RWPE1 (cell line): ENCODE measurements at regions not wholly inside any gene's neighbourhood (a gene's known extent, or its start where the extent isn't known, plus 50 kb on each side); places are given as distances from the start of the nearest gene placed in this dataset.

Experiments used
- CTCF ChIA-PET: fragments of 350-600 bp; sonication (Branson Sonifier 250); formaldehyde crosslinking; extraction: SDS; loops from one replicate; lab custom pipeline; 2021; lab: Yijun Ruan, JAX
- POLR2A ChIA-PET: fragments of 400-600 bp; formaldehyde crosslinking; extraction: SDS; loops from one replicate; lab custom pipeline; 2020; ENCODE audit warnings: antibody characterized with exemption; ENCODE audit not compliant: low non-redundant PET; lab: Yijun Ruan, JAX
- DNase-seq: peaks from one replicate; pipeline ENCODE4 v3.0.0; 2012; ENCODE audit warnings: low spot score
- H3K27ac ChIP-seq: fragments of 450-650 bp; 2 replicates; pipeline ENCODE4 v1.5.1; 2017
- TF ChIP-seq, protein P1 (sequence below): fragments of 450-650 bp; conservative IDR thresholded peaks from 2 replicates; pipeline ENCODE4 v1.5.1; 2017; ENCODE audit warnings: low read depth, mild to moderate bottlenecking

DNA sequence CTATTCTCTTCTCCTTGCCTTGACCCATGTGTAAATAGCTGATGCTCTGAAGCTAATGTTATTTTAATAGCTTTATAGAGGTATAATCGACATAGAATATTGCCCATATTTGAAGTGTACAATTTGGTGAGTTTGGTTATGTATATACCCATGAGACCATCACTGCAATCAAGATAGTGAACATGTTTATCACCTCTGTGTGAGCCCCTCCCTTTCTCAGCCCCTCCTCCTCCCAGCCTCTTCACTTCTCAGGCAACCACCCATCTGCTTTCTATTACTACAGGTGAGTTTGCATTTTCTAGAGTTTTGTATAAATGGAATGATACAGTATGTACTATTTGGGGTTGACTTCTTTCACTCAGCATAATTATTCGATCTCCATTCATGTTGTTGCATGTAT is 181.1 kb downstream of the INO80D start:
- no peak overlapping the region for H3K27ac ChIP-seq
- ChIA-PET CTCF (no interaction called here), POLR2A (no interaction called here)
- no peak for DNase-seq
- TF ChIP-seq, protein P1, sequence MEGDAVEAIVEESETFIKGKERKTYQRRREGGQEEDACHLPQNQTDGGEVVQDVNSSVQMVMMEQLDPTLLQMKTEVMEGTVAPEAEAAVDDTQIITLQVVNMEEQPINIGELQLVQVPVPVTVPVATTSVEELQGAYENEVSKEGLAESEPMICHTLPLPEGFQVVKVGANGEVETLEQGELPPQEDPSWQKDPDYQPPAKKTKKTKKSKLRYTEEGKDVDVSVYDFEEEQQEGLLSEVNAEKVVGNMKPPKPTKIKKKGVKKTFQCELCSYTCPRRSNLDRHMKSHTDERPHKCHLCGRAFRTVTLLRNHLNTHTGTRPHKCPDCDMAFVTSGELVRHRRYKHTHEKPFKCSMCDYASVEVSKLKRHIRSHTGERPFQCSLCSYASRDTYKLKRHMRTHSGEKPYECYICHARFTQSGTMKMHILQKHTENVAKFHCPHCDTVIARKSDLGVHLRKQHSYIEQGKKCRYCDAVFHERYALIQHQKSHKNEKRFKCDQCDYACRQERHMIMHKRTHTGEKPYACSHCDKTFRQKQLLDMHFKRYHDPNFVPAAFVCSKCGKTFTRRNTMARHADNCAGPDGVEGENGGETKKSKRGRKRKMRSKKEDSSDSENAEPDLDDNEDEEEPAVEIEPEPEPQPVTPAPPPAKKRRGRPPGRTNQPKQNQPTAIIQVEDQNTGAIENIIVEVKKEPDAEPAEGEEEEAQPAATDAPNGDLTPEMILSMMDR, result no peak

DNA sequence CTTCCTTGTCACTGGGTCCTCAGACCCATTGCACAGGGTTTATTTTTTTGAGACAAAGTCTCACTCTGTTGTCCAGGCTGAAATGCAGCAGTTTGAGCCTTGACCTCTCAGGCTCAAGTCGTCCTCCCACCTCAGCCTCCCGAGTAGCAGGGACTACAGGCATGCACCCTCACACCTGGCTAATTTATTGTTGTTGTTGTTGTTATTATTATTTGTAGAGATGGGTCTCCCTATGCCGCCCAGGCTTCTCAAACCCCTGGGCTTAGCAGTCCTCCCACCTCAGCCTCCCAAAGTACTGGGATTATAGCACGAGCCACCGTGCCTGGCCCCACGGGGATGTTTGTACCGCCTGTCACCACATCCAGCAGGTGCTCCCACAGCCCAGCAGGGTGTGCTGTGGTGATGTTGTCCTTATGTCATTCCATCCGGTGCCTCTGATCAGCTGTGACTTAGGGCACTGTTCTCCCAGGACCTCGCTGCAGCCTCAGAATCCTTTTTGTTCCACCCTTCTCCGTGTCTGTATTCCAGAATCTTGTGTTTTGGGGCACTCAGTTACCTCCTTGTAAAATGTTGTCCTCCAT is 182.3 kb downstream of the INO80D start:
- POLR2A ChIA-PET, result no interaction called here

DNA sequence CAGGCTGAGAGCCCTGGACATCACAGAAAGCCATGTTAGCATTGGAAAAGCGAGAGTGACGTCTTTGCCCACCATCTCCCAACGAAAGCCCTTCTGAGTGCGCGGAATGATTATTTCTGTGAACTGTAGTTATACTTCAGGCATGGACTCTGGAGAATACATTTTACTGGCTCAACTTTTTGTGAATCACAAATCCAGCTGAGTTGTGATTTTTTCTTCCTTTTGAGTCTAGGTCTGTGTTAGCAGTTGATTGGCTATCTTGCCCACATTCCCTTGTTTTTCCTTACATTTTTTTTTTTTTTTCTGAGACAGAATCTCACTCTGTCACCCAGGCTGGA is 183.1 kb downstream of the INO80D start:
- TF ChIP-seq, protein P1, result no peak
- CTCF ChIA-PET, result no interaction called here
- DNase-seq, result no peak
- no peak overlapping the region for H3K27ac ChIP-seq
- POLR2A ChIA-PET, result no interaction called here

More for the DNA sequence above, 182.3 kb downstream of the INO80D start:
- TF ChIP-seq, protein P1, result no peak
- CTCF ChIA-PET, result interaction anchor here (0.5 kb wide), 1 partner anchor 44 kb away, joined by 4 read pairs; no protein-coding TSS in a partner anchor
- H3K27ac ChIP-seq, result no peak overlapping the region
- DNase-seq, result no peak

DNA sequence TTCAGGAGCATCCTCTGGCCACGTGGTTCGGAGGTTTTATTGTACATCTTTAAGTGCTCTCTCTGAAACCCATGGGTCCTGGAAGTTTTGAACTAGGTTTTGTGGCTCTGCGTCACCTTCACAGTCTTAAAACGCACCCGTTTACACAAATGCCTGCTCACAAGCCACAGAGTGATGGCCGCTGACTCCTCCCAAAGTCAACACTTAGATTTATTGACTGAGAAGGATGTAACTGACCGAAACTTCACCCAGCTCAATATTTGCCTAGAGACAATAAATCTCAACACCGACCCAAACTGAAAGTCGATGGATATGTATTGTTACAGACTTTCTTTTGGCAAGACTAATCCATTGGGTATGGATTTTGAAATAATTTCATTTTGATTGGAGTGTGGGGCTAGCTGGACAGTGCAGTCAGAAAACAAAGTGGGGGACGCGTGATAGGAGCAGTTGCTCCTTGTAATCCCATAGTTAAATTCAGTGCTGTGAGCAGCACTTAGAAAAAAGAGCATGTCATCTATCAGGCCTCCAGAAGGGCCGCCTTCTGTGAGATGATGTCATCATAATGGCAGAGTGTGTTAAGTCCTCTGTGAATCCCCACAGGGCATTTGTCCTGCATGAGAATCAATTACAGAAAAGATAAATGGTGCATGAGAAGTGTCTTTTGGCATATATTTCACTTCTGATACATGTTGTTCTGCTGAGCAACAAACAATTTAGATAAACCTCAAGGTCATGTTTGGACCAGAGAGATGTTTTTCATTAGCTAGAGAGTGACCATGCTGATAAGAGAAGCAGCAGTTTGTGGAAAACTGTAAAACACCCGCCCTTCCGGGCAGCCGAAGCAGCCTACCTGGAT is 183.7 kb downstream of the INO80D start:
- DNase-seq, result no peak
- CTCF ChIA-PET, result interaction anchor here (0.5 kb wide), 1 partner anchor 53 kb away, joined by 3 read pairs; no protein-coding TSS in a partner anchor

DNA sequence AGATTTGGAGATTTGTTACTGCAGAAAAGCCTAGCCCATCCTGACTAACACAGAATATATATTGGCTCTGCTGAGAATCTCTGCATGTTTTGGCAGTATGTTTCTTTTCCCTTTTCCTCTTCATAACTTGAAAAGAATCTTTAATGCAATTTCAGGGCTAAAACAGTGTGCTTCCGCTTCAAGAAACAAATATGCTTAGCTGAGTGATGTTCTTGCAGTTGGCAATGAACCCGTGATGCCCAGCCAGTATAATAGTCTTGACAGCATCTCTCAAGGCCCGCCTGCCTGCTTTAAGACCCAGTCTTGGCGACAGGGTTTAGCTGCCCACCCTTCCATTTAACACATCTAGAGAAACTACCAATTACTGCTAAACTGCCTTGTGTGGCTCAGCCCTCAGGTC is 184.5 kb downstream of the INO80D start:
- ChIA-PET POLR2A (no interaction called here), CTCF (interaction anchor here (0.5 kb wide), 1 partner anchor 53 kb away, joined by 3 read pairs; no protein-coding TSS in a partner anchor)
- TF ChIP-seq, protein P1, result no peak

More for the DNA sequence above, 183.7 kb downstream of the INO80D start:
- TF ChIP-seq, protein P1, result no peak
- no peak overlapping the region for H3K27ac ChIP-seq
- POLR2A ChIA-PET, result no interaction called here

DNA sequence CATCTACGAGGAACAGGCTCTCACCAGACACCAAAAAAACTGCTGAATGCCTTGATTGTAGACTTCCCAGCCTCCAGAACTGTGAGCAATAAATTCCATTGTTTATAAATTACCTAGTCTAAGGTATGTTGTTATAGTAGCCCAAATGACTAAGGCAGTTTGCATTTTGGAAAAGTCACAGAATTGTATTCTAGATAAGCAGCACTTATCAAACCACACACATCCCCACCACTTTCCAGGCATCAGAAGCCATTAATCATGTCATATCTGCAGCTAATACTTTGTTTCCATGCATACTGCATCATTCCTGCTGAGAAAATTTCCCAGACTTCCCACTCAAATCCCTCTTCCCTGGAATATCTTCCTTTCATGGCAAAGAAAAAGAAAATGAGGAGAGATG is 187.2 kb downstream of the INO80D start:
- no peak overlapping the region for H3K27ac ChIP-seq
- ChIA-PET POLR2A (no interaction called here), CTCF (no interaction called here)
- no peak for DNase-seq
- TF ChIP-seq, protein P1, result no peak

More for the DNA sequence above, 184.5 kb downstream of the INO80D start:
- no peak for DNase-seq
- H3K27ac ChIP-seq, result no peak overlapping the region
